ENCODE measurements at regions not wholly inside any gene's neighbourhood (a gene's known extent, or its start where the extent isn't known, plus 50 kb on each side); places are given as distances from the start of the nearest gene placed in this dataset.

DNA sequence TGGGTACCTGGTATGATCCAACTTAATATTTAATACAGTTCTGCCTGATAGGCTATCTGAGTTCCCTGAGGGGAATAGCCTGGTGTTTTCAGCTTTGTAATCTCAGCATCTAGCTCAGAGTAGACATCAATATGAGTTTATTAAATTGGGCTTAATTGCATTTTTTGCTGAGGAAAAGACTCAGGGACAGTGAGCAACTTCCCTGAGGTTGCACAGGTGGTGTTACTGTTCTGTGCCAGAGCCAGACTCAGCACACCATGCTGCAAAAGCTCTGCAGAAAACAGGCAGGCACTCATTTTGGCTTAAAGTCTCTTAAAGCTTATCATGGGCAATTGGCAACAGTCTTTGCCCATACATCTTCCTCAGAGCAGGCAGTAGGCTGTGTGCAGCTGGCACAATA, 90.5 kb upstream of the JUN start:
- DNase-seq, result no peak
- Mint-ChIP-seq H3K27me3 (ENCODE audit: unreplicated experiment) (no peaks in the 10 kb centered on the region), H3K27ac (ENCODE audit: unreplicated experiment) (peak overlapping the region; percentile 79), H3K4me3 (ENCODE audit: low read depth, unreplicated experiment) (peak overlapping the region; percentile 22), H3K4me1 (ENCODE audit: low read depth, unreplicated experiment) (peaks cover 38% of the 10 kb centered on the region), H3K36me3 (ENCODE audit: insufficient read depth, unreplicated experiment) (no peaks in the 10 kb centered on the region), H3K9me3 (ENCODE audit: low read depth, unreplicated experiment) (peaks cover 2% of the 10 kb centered on the region)
- TSS peak; percentile 97 for BruUV-seq (replicated peaks)
- no peak for TF ChIP-seq CTCF (IDR thresholded peaks at IDR 0.05; ENCODE audit: unreplicated experiment)
- CTCF ChIA-PET, result interaction anchor here (1.3 to 1.8 kb wide), 3 partner anchors 10 to 89 kb away, joined by 4 to 9 read pairs (median 9); no protein-coding TSS in a partner anchor
- intact Hi-C loops (cut with micrococcal nuclease; ENCODE audit: unreplicated experiment), result loop anchor here (1.0 kb wide), 1 partner anchor 89 kb away; no protein-coding TSS in a partner anchor

DNA sequence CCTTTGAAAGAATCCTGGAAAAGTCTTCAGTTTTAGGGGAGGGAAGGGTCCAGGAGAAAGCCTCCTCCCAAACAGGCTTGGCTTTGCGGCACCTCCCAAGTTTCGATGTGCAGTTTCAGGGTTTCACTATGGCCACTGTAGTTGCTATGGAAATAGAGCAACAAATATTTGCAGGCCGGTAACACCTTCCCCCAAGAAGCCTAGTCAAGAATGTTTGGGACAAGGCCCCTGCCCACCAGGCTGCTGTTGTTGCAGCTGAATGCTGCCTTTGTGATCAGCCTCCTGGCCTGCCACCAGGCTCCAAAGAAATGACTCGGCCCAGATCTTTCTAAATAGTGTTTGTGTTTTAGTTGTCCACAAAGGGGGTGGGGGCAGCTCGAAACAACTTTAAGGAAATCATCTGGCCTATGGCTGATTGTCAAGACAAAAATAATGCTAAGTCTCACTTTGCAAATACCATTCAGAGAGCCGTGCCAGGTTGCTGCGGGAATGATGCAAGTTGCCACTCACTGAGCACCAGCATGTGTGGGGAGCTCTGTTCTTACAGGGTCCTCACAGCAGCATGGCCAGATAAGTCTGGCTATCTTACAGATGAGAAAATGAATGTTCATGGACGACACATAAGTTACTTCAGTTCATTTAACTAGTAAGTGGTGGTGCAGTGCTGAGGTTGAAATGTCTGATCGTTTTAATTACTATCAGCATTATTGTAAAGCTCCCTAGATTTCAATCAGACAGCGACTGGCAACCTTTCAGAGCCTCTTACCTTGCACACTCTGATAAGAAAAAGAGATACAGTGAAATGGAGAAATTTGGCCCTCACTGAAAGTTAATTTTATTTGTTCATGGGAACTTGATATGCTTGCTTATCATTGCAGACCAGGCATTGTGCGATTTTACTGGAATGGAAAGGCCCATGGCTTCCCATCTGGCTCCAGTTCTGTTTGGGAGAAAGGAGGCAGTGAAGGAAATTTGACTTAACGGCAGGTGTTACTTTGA, 91.2 kb upstream of the JUN start:
- BruUV-seq (replicated peaks), result TSS peak; percentile 89
- no peaks in the 10 kb centered on the region for H3K27me3 Mint-ChIP-seq (ENCODE audit: unreplicated experiment)
- H3K4me1 Mint-ChIP-seq (ENCODE audit: low read depth, unreplicated experiment), result peaks cover 39% of the 10 kb centered on the region
- DNase-seq, result peak; percentile 83
- H3K36me3 Mint-ChIP-seq (ENCODE audit: insufficient read depth, unreplicated experiment), result no peaks in the 10 kb centered on the region
- intact Hi-C loops (cut with micrococcal nuclease; ENCODE audit: unreplicated experiment), result loop anchor here (1.0 kb wide), 1 partner anchor 90 kb away; no protein-coding TSS in a partner anchor
- H3K4me3 Mint-ChIP-seq (ENCODE audit: low read depth, unreplicated experiment), result peak overlapping the region; percentile 22
- peaks cover 2% of the 10 kb centered on the region for H3K9me3 Mint-ChIP-seq (ENCODE audit: low read depth, unreplicated experiment)
- no peak for TF ChIP-seq CTCF (IDR thresholded peaks at IDR 0.05; ENCODE audit: unreplicated experiment)
- peak overlapping the region; percentile 79 for H3K27ac Mint-ChIP-seq (ENCODE audit: unreplicated experiment)
- CTCF ChIA-PET, result interaction anchor here (0.6 to 1.8 kb wide), 4 partner anchors 9 to 89 kb away, joined by 3 to 9 read pairs (median 6); no protein-coding TSS in a partner anchor

GRCh38 chr1:58879464-58879863, 95.6 kb upstream of the JUN start:
- H3K4me3 Mint-ChIP-seq (ENCODE audit: low read depth, unreplicated experiment), result no peak overlapping the region
- CTCF ChIA-PET, result no interaction called here
- H3K4me1 Mint-ChIP-seq (ENCODE audit: low read depth, unreplicated experiment), result peaks cover 57% of the 10 kb centered on the region
- intact Hi-C loops (cut with micrococcal nuclease; ENCODE audit: unreplicated experiment), result no loop called here
- H3K27ac Mint-ChIP-seq (ENCODE audit: unreplicated experiment), result peak overlapping the region; percentile 35
- no TSS peak for BruUV-seq (replicated peaks)
- no peaks in the 10 kb centered on the region for H3K9me3 Mint-ChIP-seq (ENCODE audit: low read depth, unreplicated experiment)
- H3K36me3 Mint-ChIP-seq (ENCODE audit: insufficient read depth, unreplicated experiment), result peaks cover 27% of the 10 kb centered on the region
- no peak for DNase-seq
- no peaks in the 10 kb centered on the region for H3K27me3 Mint-ChIP-seq (ENCODE audit: unreplicated experiment)
- no peak for TF ChIP-seq CTCF (IDR thresholded peaks at IDR 0.05; ENCODE audit: unreplicated experiment)

DNA sequence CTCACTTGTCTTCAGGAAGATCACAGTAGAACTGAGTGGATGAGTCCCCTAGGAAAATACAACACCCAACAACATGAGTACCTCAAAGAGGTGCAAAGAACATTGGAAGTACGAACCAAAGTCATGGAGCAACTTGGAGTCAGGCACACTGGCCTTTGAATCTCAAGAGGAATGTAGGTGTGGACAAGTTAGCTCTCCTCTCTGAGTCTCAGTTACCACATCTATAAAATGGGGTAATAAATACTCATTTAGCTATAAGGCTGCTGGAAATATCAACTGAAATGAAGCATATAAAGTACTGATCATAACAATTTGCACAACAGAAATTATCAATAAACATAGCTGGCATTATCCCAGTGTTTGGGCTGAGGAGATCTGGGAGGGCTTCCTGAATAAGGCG, 96.7 kb upstream of the JUN start:
- Mint-ChIP-seq H3K4me3 (ENCODE audit: low read depth, unreplicated experiment) (no peak overlapping the region), H3K9me3 (ENCODE audit: low read depth, unreplicated experiment) (no peaks in the 10 kb centered on the region), H3K36me3 (ENCODE audit: insufficient read depth, unreplicated experiment) (peaks cover 27% of the 10 kb centered on the region), H3K27ac (ENCODE audit: unreplicated experiment) (peak overlapping the region; percentile 94), H3K4me1 (ENCODE audit: low read depth, unreplicated experiment) (peaks cover 54% of the 10 kb centered on the region), H3K27me3 (ENCODE audit: unreplicated experiment) (no peaks in the 10 kb centered on the region)
- intact Hi-C loops (cut with micrococcal nuclease; ENCODE audit: unreplicated experiment), result loop anchor here (5.0 kb wide), 1 partner anchor 817 kb away; no protein-coding TSS in a partner anchor
- no peak for DNase-seq
- TF ChIP-seq CTCF (IDR thresholded peaks at IDR 0.05; ENCODE audit: unreplicated experiment), result no peak
- no TSS peak for BruUV-seq (replicated peaks)
- CTCF ChIA-PET, result interaction anchor here (1.7 kb wide), 1 partner anchor 16 kb away, joined by 3 read pairs; no protein-coding TSS in a partner anchor

Measured in Calu3 (cell line).